ENCODE measurements at regions not wholly inside any gene's neighbourhood (a gene's known extent, or its start where the extent isn't known, plus 50 kb on each side); places are given as distances from the start of the nearest gene placed in this dataset.

- TF ChIP-seq POLR2AphosphoS5 (IDR thresholded peaks at IDR 0.05; ENCODE audit: control insufficient read depth, insufficient read depth, low read depth, low read length): no peak
- TF ChIP-seq ATF7 (IDR thresholded peaks at IDR 0.05): no peak
- no peak for TF ChIP-seq JUND (IDR thresholded peaks at IDR 0.05; ENCODE audit: borderline replicate concordance, low read depth, low read length)
- TF ChIP-seq JUND (tag; IDR thresholded peaks at IDR 0.05; ENCODE audit: borderline replicate concordance, low read depth, low read length): no peak
Measured at GRCh38 chr9:86529496-86530275, 175.5 kb upstream of the TUT7 start.

Data from K562 (cell line).